K562 (cell line): ENCODE measurements at regions not wholly inside any gene's neighbourhood (a gene's known extent, or its start where the extent isn't known, plus 50 kb on each side); places are given as distances from the start of the nearest gene placed in this dataset.

Experiments
- ATAC-seq: fragments of 200-7000 bp; cut with Tn5 transposase; 3 replicates; pipeline ENCODE4 v1.9.1; 2020; ENCODE audit warnings: moderate library complexity
- BruUV-seq: library from RNA; stranded (reverse); fragments of 400-500 nt; replicated peaks from 2 replicates; lab custom pipeline; 2021; lab: Mats Ljungman, UMichigan
- CTCF ChIA-PET: fragments of 300-600 bp; formaldehyde crosslinking; extraction: SDS; loops from one replicate; lab custom pipeline; 2021; ENCODE audit warnings: low intra/inter-chr PET ratio; lab: Yijun Ruan, JAX
- POLR2A ChIA-PET: fragments of 300-600, 350-650 bp; sonication (Branson Sonifier 250); formaldehyde crosslinking; extraction: SDS; loops from one replicate; lab custom pipeline; 2021; ENCODE audit warnings: antibody characterized with exemption, inconsistent platforms; lab: Yijun Ruan, JAX
- DNase-seq, 4 experiments: peaks; one replicate each; pipeline versions ENCODE4 v3.0.0 to v3.0.0-alpha.2; 2011 to 2018; ENCODE audit warnings: low spot score in 3 of 4, mixed read lengths in 3 of 4; ENCODE audit errors: extremely low read depth in 1 of 4
- FAIRE-seq: peaks from 2 replicates; lab custom pipeline; 2011; peaks lifted over from hg19 to GRCh38; lab: Jason Lieb, UNC
- H2AFZ ChIP-seq: 2 replicates; pipeline ENCODE4 v1.6.0; 2011; ENCODE audit warnings: low read depth, low read length, control low read depth, inconsistent platforms
- H3K27ac ChIP-seq: fragments of 200-600 bp; 3 replicates; pipeline ENCODE4 v1.8.0; 2011; ENCODE audit warnings: low read depth, mild to moderate bottlenecking, control low read depth, inconsistent platforms, low read length, moderate library complexity, mixed read lengths; ENCODE audit errors: extremely low read depth
- H3K27me3 ChIP-seq, 2 experiments: fragments of 300-600 bp in 1 of 2; 2 replicates in 1 of 2; 3 replicates in 1 of 2; pipeline versions ENCODE4 v1.6.0 to v1.8.0; 2011; ENCODE audit warnings: inconsistent platforms in 2 of 2, low read length in 2 of 2, mild to moderate bottlenecking in 1 of 2, mixed read lengths in 1 of 2, moderate library complexity in 1 of 2; ENCODE audit not compliant: control insufficient read depth in 2 of 2, insufficient read depth in 2 of 2
- H3K36me3 ChIP-seq: fragments of 300-600 bp; 3 replicates; pipeline ENCODE4 v1.8.0; 2011; ENCODE audit warnings: mild to moderate bottlenecking, low read length, inconsistent platforms; ENCODE audit not compliant: control insufficient read depth, insufficient read depth
- H3K4me1 ChIP-seq, 2 experiments: fragments of 200-600 bp in 1 of 2; replicated peaks in 1 of 2; 2 replicates in 1 of 2; 3 replicates in 1 of 2; pipeline versions ENCODE4 v1.5.1 to v1.8.0; 2011; ENCODE audit warnings: inconsistent platforms in 2 of 2, low read length in 2 of 2, mild to moderate bottlenecking in 1 of 2, mixed read lengths in 1 of 2, moderate library complexity in 1 of 2; ENCODE audit not compliant: control insufficient read depth in 2 of 2, insufficient read depth in 2 of 2
- H3K4me2 ChIP-seq: 2 replicates; pipeline ENCODE4 v1.6.1; 2011; ENCODE audit warnings: low read length, control low read depth, inconsistent platforms, mixed read lengths; ENCODE audit not compliant: insufficient read depth
- H3K4me3 ChIP-seq: fragments of 200-600 bp; sonication (generic), shearing (Covaris generic); 2 replicates; pipeline ENCODE4 v1.5.1; 2016; ENCODE audit warnings: control low read depth, inconsistent platforms
- H3K79me2 ChIP-seq: fragments of 200-600 bp; 3 replicates; pipeline ENCODE4 v1.8.0; 2011; ENCODE audit warnings: low read length, inconsistent platforms; ENCODE audit not compliant: control insufficient read depth, insufficient read depth
- H3K9ac ChIP-seq, 2 experiments: 2 replicates each; pipeline versions ENCODE4 v1.6.0 to v1.6.1; 2011; ENCODE audit warnings: low read depth in 2 of 2, low read length in 2 of 2, control low read depth in 1 of 2, inconsistent platforms in 1 of 2, mild to moderate bottlenecking in 1 of 2, mixed read lengths in 1 of 2; ENCODE audit not compliant: insufficient read depth in 1 of 2
- H3K9me1 ChIP-seq: one replicate; pipeline ENCODE4 v1.6.0; 2011; ENCODE audit warnings: inconsistent platforms, mild to moderate bottlenecking, low read length, moderate library complexity; ENCODE audit not compliant: control insufficient read depth, insufficient read depth
- H3K9me3 ChIP-seq: replicated peaks from 2 replicates; pipeline ENCODE4 v1.5.1; 2011; ENCODE audit warnings: low read depth, low read length, inconsistent platforms; ENCODE audit not compliant: control insufficient read depth, insufficient read depth
- H4K20me1 ChIP-seq: replicated peaks from 2 replicates; pipeline ENCODE4 v1.6.1; 2011; ENCODE audit warnings: low read length, inconsistent platforms, mixed read lengths; ENCODE audit not compliant: control insufficient read depth, insufficient read depth
- CSDE1 ChIP-seq, 2 experiments: fragments of 450-650 bp; IDR thresholded peaks; 2 replicates each; pipeline ENCODE4 v1.6.1; 2016; ENCODE audit warnings: mild to moderate bottlenecking in 1 of 2
- FOXK1 ChIP-seq: sonication (generic); formaldehyde crosslinking; IDR thresholded peaks from 2 replicates; pipeline ENCODE4 v1.8.0; 2022; ENCODE audit warnings: missing genetic modification reagents, mild to moderate bottlenecking, borderline replicate concordance
- IRF1 ChIP-seq: sonication (generic); formaldehyde crosslinking; IDR thresholded peaks from 2 replicates; pipeline ENCODE4 v1.8.0; 2022; ENCODE audit warnings: missing genetic modification reagents, mild to moderate bottlenecking, borderline replicate concordance
- MAX ChIP-seq: sonication (generic); formaldehyde crosslinking; IDR thresholded peaks from 2 replicates; pipeline ENCODE4 v1.9.0; 2022; ENCODE audit warnings: mild to moderate bottlenecking, missing genetic modification reagents
- MAZ ChIP-seq, 2 experiments: fragments of 450-650 bp in 1 of 2; sonication (generic) in 1 of 2; formaldehyde crosslinking; IDR thresholded peaks in 1 of 2; conservative IDR thresholded peaks in 1 of 2; 2 replicates each; pipeline versions ENCODE4 v1.4.0 to v1.5.0; 2020; ENCODE audit warnings: mild to moderate bottlenecking in 1 of 2, missing genetic modification reagents in 1 of 2
- RAD21 ChIP-seq, 2 experiments: fragments of 250-450 bp in 1 of 2; fragments of 450-650 bp in 1 of 2; sonication (Bioruptor Pico) in 1 of 2; formaldehyde crosslinking in 1 of 2; IDR thresholded peaks in 1 of 2; conservative IDR thresholded peaks in 1 of 2; 2 replicates each; pipeline versions ENCODE4 v1.4.0 to v1.8.0; 2020 to 2022; ENCODE audit warnings: mild to moderate bottlenecking in 2 of 2, moderate library complexity in 1 of 2
- SREBF1 ChIP-seq: fragments of 150-350 bp; IDR thresholded peaks from 2 replicates; pipeline ENCODE4 v1.6.1; 2014; ENCODE audit warnings: antibody characterized with exemption, low read depth, low read length, borderline replicate concordance
- YY1 ChIP-seq, 3 experiments: IDR thresholded peaks; 2 replicates each; pipeline ENCODE4 v1.6.1; 2011; ENCODE audit warnings: low read length in 2 of 3, mild to moderate bottlenecking in 2 of 3, moderate library complexity in 2 of 3, borderline replicate concordance in 1 of 3, control low read depth in 1 of 3, low read depth in 1 of 3; ENCODE audit not compliant: insufficient read depth in 3 of 3, insufficient replicate concordance in 2 of 3, control insufficient read depth in 1 of 3, insufficient read length in 1 of 3; ENCODE audit errors: extremely low read depth in 1 of 3
- ZNF24 ChIP-seq: fragments of 450-650 bp; IDR thresholded peaks from 2 replicates; pipeline ENCODE4 v1.6.1; 2016
- WGBS: fragments of 100-300 bp; shearing (Covaris generic); methylation state at CpG from one replicate; pipeline ENCODE4 v1.1.6; 2016; ENCODE audit warnings: low coverage, mixed read lengths; ENCODE audit not compliant: insufficient coverage; ENCODE audit errors: missing lambda C conversion rate; 5-methylcytosine and 5-hydroxymethylcytosine counted together
- in situ Hi-C: fragments of 300-500 bp; cut with MboI; formaldehyde crosslinking; loops from 4 replicates; pipeline ENCODE4 v1.15.0; 2018; ENCODE audit warnings: inconsistent platforms, mixed read lengths
- intact Hi-C: fragments of 100-400 bp; cut with micrococcal nuclease; formaldehyde crosslinking; loops from 2 replicates; pipeline ENCODE4 v1.14.2; 2022
- TF ChIP-seq, protein P1 (sequence below), 3 experiments: IDR thresholded peaks in 2 of 3; conservative IDR thresholded peaks in 1 of 3; 2 replicates each; pipeline ENCODE4 v1.5.1; 2011 to 2012; ENCODE audit warnings: low read length in 3 of 3, mild to moderate bottlenecking in 3 of 3, control low read depth in 2 of 3, improper control_type of control experiment in 1 of 3, inconsistent platforms in 1 of 3, low read depth in 1 of 3, mixed read lengths in 1 of 3, moderate library complexity in 1 of 3; ENCODE audit not compliant: insufficient read depth in 2 of 3

- POLR2A ChIA-PET: no interaction called here
- no peaks in the 10 kb centered on the region for H3K9me3 ChIP-seq
- H3K9ac ChIP-seq: no peak overlapping the region
- FAIRE-seq (no peak), ATAC-seq (no peak), DNase-seq (no peak)
- TF ChIP-seq IRF1 (CRISPR knock-in tag) (no peak), ZNF24 (no peak), MAX (no peak), SREBF1 (no peak), CSDE1 (IDR thresholded peaks at IDR 0.05) (no peak), FOXK1 (CRISPR knock-in tag) (no peak), MAZ (CRISPR knock-in tag; conservative IDR thresholded peaks at IDR 0.05 in 1 of 2, IDR thresholded peaks at IDR 0.05 in 1 of 2) (no peak), YY1 (IDR thresholded peaks at IDR 0.05; ENCODE audit: borderline replicate concordance in 1 of 3, control insufficient read depth in 1 of 3, extremely low read depth in 1 of 3, insufficient read depth in 3 of 3, insufficient read length in 1 of 3, insufficient replicate concordance in 2 of 3, low read depth in 1 of 3, low read length in 2 of 3) (peak in 1 of 3 experiments; percentile 20), RAD21 (CRISPR knock-in tag; conservative IDR thresholded peaks at IDR 0.05 in 1 of 2, IDR thresholded peaks at IDR 0.05 in 1 of 2) (peak; percentile 21 to 25; a peak in 3 of 4 replicates)
- TF ChIP-seq, protein P1, sequence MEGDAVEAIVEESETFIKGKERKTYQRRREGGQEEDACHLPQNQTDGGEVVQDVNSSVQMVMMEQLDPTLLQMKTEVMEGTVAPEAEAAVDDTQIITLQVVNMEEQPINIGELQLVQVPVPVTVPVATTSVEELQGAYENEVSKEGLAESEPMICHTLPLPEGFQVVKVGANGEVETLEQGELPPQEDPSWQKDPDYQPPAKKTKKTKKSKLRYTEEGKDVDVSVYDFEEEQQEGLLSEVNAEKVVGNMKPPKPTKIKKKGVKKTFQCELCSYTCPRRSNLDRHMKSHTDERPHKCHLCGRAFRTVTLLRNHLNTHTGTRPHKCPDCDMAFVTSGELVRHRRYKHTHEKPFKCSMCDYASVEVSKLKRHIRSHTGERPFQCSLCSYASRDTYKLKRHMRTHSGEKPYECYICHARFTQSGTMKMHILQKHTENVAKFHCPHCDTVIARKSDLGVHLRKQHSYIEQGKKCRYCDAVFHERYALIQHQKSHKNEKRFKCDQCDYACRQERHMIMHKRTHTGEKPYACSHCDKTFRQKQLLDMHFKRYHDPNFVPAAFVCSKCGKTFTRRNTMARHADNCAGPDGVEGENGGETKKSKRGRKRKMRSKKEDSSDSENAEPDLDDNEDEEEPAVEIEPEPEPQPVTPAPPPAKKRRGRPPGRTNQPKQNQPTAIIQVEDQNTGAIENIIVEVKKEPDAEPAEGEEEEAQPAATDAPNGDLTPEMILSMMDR (IDR thresholded peaks at IDR 0.05 in 2 of 3, conservative IDR thresholded peaks at IDR 0.05 in 1 of 3; ENCODE audit: insufficient read depth in 2 of 3, low read depth in 1 of 3, low read length in 3 of 3): peak in 2 of 3 experiments; percentile 14 to 30; a peak in 3 of 6 replicates
- H3K4me2 ChIP-seq: no peak overlapping the region
- H3K27ac ChIP-seq: no peak overlapping the region
- CTCF ChIA-PET: no interaction called here
- no TSS peak for BruUV-seq
- H2AFZ ChIP-seq: no peak overlapping the region
- no peaks in the 10 kb centered on the region for H3K9me1 ChIP-seq
- H3K4me3 ChIP-seq: no peak overlapping the region
- WGBS: 14% methylated on average over 3 of the region's 3 CpGs
- H4K20me1 ChIP-seq: no peaks in the 10 kb centered on the region
- in situ Hi-C loops (no loop called here), intact Hi-C loops (loop anchor here (10.0 kb wide), 1 partner anchor 114 kb away; no protein-coding TSS in a partner anchor)
- no peaks in the 10 kb centered on the region for H3K36me3 ChIP-seq
- peaks cover 0 to 5% of the 10 kb centered on the region in 2 experiments; a peak in 2 of 5 replicates for H3K27me3 ChIP-seq
- no peaks in the 10 kb centered on the region for H3K79me2 ChIP-seq
- H3K4me1 ChIP-seq: no peaks in the 10 kb centered on the region
Measured at GRCh38 chr10:113980408-113981087, 63.1 kb upstream of the ADRB1 start.
